Lower leg skin (tissue), 4 donors: ENCODE measurements at regions not wholly inside any gene's neighbourhood (a gene's known extent, or its start where the extent isn't known, plus 50 kb on each side); places are given as distances from the start of the nearest gene placed in this dataset.
A peak's percentile ranks its signal among the peaks of the same experiment; 100 is the strongest.

Source experiments
- DNase-seq, 2 donors: peaks; one replicate each; pipeline ENCODE4 v3.0.0-alpha.2; 2019; ENCODE audit warnings: low spot score in 2 of 2
- H3K4me3 ChIP-seq: fragments of 200-600 bp; sonication (generic); 2 replicates; pipeline ENCODE4 v1.5.1; 2017; ENCODE audit warnings: mild to moderate bottlenecking, low read depth; ENCODE audit not compliant: poor library complexity, severe bottlenecking
- CTCF ChIP-seq, 3 donors: fragments of 450-650 bp; IDR thresholded peaks; one replicate each; pipeline ENCODE4 v1.5.1; 2016; ENCODE audit warnings: antibody characterized with exemption in 3 of 3, mild to moderate bottlenecking in 3 of 3, moderate library complexity in 2 of 3
- POLR2A ChIP-seq, 2 donors: fragments of 450-650 bp; IDR thresholded peaks; one replicate each; pipeline ENCODE4 v1.6.1; 2016 to 2017; ENCODE audit warnings: antibody characterized with exemption in 2 of 2, mild to moderate bottlenecking in 1 of 2, moderate library complexity in 1 of 2
- WGBS, 2 donors: methylation state at CpG; one replicate each; pipeline ENCODE4 v1.1.5; 2018; 5-methylcytosine and 5-hydroxymethylcytosine counted together
- intact Hi-C: fragments of 100-400 bp; cut with DNase I; formaldehyde crosslinking; loops from one replicate; pipeline ENCODE4 v1.15.0; 2023; ENCODE audit warnings: low total_unique reads

GRCh38 chr13:88919970-88920628, 1248.9 kb downstream of the SLITRK5 start:
- no peak for DNase-seq
- no peak overlapping the region for H3K4me3 ChIP-seq
- intact Hi-C loops: no loop called here
- TF ChIP-seq POLR2A (IDR thresholded peaks at IDR 0.05): no peak
- TF ChIP-seq CTCF (IDR thresholded peaks at IDR 0.05): no peak
- WGBS, 2 donors: 59 to 66% methylated on average over 3 of the region's 3 CpGs

- 42 to 67% methylated on average over 3 of the region's 3 CpGs for WGBS, 2 donors
- intact Hi-C loops: no loop called here
- H3K4me3 ChIP-seq: no peak overlapping the region
Observed at GRCh38 chr13:88925954-88926353, 1254.8 kb downstream of the SLITRK5 start.

GRCh38 chr13:88926890-88927502, 1255.8 kb downstream of the SLITRK5 start:
- DNase-seq: peak in 1 of 2 donors; percentile 65
- intact Hi-C loops: no loop called here
- no peak for TF ChIP-seq POLR2A (IDR thresholded peaks at IDR 0.05)
- no peak for TF ChIP-seq CTCF (IDR thresholded peaks at IDR 0.05)
- 90 to 95% methylated on average over 5 of the region's 5 CpGs for WGBS, 2 donors
- no peak overlapping the region for H3K4me3 ChIP-seq

More at GRCh38 chr13:88925954-88926353, 1254.8 kb downstream of the SLITRK5 start:
- TF ChIP-seq POLR2A (IDR thresholded peaks at IDR 0.05): no peak
- no peak for TF ChIP-seq CTCF (IDR thresholded peaks at IDR 0.05)
- DNase-seq: no peak

- DNase-seq: no peak
- no peak overlapping the region for H3K4me3 ChIP-seq
- intact Hi-C loops: loop anchor here (5.0 kb wide), 1 partner anchor 524 kb away; no protein-coding TSS in a partner anchor
- TF ChIP-seq POLR2A (IDR thresholded peaks at IDR 0.05): no peak
- no peak for TF ChIP-seq CTCF (IDR thresholded peaks at IDR 0.05)
- 89 to 96% methylated on average over 1 of the region's 1 CpG for WGBS, 2 donors
Observed at GRCh38 chr13:88932950-88933349, 1261.8 kb downstream of the SLITRK5 start.

- intact Hi-C loops: no loop called here
- no peak for DNase-seq
- TF ChIP-seq POLR2A (IDR thresholded peaks at IDR 0.05) (no peak), CTCF (IDR thresholded peaks at IDR 0.05) (no peak)
- no peak overlapping the region for H3K4me3 ChIP-seq
- WGBS, 2 donors: 73 to 74% methylated on average over 3 of the region's 3 CpGs
Observed at GRCh38 chr13:88937384-88937783, 1266.2 kb downstream of the SLITRK5 start.
